ENCODE measurements at regions not wholly inside any gene's neighbourhood (a gene's known extent, or its start where the extent isn't known, plus 50 kb on each side); places are given as distances from the start of the nearest gene placed in this dataset.

DNA sequence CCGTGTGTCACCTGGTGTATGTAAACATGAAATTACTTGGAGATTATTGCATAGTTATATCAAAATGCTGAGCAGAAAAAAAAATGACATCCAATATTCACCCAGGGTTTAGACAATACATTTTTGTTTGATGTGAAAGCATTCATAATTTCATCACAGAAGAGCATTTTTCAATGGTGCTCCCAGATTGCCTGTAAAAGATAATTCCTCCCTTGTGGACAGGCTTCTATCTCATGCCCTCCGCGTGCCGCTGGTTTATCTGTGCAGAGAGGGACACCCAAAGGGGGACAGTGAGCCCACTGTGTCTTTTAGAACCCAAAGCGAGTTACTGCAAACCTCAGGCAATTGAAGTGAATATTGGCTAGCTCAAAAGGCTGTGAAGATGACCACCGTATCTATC is 126.2 kb upstream of the KLF6 start:
- DNase-seq = no peak

DNA sequence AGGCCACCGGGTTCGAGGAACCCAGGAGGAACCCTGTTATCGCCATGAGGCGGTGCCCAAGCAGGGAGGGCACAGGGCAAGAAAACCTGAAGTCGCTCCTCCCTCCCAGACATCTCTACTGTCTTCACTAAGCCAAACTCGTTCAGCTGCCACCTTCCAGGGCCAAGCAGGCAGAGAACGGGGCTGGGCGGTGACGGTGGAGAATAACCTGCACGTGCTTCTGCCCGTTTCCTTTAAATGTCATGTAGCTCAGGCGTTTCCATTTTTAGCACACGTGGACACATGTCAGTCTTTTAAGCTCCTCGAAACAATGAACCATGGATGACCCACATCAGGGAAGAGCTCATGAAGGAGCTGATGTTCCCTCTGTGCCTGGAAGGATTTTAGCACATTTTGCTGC is 124.3 kb upstream of the KLF6 start:
- no peak for DNase-seq

GRCh38 chr10:3908183-3908582 is 123.2 kb upstream of the KLF6 start:
- DNase-seq = no peak

GRCh38 chr10:3907514-3907913 is 122.5 kb upstream of the KLF6 start:
- DNase-seq = no peak

- DNase-seq = peak in 1 of 3 donors; percentile 60
Observed at GRCh38 chr10:3906511-3907111, 121.6 kb upstream of the KLF6 start.

GRCh38 chr10:3904419-3904960 is 119.5 kb upstream of the KLF6 start:
- DNase-seq = no peak

DNA sequence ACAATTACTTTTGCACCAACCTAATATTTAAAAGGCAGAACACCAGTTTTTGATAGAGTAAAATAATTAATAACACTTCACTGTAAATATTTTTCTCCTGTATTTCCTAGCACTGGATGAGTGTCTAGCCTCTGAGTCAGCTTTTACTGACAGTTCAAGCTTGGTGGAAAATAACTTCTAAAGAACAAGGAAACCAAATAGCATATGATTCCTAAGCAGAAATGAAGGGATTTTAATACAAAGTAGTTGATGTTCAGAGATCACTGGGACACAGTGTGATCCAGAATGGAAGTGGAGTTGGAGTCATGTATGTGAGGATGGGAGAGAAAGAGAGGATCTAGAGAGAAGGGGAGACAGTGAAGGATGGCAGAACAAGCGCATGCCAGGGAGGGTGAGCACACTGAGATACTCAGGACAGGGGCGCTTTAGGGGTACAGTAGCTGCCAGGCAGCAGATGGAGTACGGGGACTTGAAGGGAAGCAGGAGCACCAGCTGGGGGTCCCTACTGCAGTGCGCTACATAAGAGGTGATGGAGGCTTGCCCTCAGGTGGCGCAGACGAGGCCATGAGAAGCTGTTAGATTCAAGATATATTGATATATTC is 117.9 kb upstream of the KLF6 start:
- no peak for DNase-seq

GRCh38 chr10:3902054-3902808 is 117.2 kb upstream of the KLF6 start:
- no peak for DNase-seq

GRCh38 chr10:3901370-3901769 is 116.4 kb upstream of the KLF6 start:
- no peak for DNase-seq

- DNase-seq = no peak
Observed at GRCh38 chr10:3900391-3900790, 115.4 kb upstream of the KLF6 start.

- DNase-seq = no peak
Observed at GRCh38 chr10:3898821-3899220, 113.8 kb upstream of the KLF6 start.

DNA sequence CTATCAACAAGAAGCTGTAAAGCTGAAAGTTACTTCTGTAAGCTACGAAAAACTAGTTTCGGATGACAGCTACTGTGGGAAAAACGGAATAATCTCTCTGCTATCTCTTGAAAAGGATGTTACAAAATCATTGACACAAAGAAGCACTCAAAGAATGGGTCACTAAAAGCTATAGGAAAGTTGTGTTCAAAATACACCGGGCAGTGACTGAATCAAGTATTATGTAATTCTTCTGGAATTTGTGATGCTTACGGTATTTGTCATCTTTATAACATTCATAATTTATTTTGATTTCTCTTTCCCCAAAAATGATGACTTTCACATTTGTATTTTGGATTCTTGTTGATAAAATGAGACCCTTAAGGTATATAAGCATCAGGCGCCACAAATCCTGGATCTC is 112.1 kb upstream of the KLF6 start:
- DNase-seq = peak in 2 of 3 donors; percentile 45 to 54

DNA sequence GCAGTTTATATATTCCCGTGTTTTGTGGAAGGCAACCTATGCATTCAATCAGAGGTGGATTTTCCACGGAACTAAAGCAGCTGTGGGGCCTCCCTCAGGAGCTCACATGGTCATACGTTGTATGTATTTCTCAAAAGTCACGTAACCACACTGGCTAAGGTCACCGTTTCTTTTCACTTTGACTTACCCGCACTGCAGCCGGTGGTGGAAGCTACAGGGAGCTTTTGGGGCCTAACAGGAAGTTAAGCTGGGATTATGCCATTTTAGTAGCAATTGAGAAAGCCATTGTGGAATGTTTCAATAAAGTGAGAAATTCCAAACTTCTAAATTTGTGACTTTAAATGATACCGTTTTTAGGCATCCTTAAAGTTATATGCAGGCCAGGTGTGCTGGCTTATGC is 111.2 kb upstream of the KLF6 start:
- no peak for DNase-seq

DNA sequence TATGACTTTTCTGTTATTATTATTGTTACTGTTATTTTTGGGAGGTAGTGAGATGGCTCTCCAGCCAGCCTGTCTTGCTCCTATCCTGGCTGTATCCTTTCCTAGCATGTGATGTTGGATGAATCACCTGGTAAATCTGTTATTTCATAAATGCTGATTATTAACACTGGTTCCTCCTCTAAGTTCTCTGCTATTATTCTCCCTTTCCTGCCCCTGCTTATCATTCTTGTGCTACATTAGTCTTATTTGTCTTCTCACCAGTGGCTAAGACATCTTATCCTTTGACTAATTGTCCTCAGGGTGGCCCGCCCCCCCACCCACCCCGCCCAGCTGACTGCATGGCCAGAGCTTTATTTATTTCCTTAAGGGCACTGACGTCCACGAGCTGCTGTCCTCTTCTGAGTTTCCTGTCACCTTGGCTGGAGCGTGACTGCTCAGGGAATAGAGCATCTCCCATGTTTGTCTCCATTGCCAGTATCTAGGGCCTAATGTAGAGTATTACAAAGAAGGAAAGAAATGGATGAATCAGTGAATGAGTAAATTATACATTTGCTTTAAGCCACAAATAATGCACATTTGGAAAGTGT is 110.1 kb upstream of the KLF6 start:
- no peak for DNase-seq

DNA sequence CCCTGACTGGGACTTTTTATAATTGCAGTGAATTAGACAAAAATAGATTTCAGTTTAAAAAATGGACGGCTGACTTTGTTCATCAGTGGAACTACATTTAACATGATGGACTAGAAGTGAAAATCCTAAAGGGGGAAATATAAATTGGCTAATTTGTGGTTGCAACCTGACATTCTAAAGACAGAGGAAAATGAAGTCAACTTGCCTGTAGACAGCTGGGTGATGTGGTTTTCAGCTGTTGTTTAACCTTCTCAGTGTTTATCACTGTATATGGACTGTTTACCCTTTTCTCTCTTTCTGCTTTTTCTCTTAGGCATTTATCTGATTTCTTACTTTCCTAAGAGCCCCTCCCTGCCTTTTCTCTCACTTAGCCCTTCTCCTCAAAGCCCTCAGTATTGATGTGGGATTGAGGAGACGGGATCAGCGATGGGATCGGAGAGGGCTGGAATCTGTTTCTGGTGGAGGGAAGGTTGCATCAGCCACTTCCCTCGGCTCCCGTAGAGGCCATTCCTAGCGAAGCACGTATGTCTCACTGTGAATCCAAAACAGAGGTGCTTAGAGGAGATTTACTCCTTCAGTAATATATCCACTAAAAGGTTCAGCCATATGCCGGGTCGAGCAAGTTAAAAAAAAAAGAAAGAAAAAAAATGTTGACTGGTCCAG is 109.0 kb upstream of the KLF6 start:
- DNase-seq = no peak

- DNase-seq = no peak
Observed at GRCh38 chr10:3892440-3893425, 107.7 kb upstream of the KLF6 start.

DNA sequence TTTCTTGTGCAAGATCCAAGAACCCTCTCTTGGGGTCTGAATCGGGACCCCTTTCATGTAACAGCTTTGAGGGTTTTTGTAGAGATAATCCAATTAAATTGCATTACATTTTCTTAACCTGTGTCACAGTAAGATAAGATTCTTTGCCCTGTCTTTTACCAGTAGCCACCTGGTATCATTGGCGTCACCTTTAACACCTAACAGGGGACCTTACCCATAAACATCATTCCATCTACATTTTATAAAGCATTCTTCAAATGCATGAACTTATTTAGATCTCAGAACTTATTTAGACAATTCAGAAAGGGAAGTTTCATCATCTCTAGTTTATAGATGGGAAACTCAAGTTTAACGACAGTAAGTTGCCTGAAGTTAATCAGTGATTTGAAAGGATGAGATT is 106.4 kb upstream of the KLF6 start:
- DNase-seq = no peak

DNA sequence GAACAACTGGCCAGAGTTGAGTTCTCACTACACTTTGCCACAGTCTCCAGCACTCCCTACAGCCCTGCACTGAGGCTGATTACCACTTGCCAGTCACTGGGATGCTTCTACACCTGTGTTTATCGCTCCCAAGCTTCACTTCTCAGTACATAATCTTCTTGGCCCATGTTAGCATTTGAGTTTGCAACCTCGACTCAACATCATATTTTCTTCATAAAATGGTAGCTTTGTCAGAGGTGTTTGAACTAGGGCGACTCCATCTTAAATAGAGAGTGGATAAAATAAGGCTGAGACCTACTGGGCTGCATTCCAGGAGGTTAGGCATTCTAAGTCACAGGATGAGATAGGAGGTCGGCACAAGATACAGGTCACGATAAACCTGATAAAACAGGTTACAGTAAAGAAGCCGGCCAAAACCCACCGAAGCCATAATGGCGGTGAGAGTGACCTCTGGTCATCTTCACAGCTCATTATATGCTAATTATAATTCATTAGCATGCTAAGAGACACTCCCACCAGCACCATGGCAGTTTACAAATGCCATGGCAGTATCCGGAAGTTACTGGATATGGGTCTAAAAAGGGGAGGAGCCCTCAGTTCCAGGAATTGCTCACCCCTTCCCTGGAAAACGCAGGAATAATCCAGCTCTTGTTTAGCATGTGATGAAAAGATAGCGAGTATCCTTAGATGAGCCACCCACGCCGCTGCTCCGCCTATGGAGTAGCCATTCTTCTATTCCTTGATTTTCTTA is 105.8 kb upstream of the KLF6 start:
- no peak for DNase-seq

- DNase-seq = peak in 1 of 3 donors; percentile 59
Observed at GRCh38 chr10:3889961-3890522, 105.0 kb upstream of the KLF6 start.

Data from muscle of back (tissue), 3 donors.